Right forelimb (tissue), 1 donor: ENCODE measurements at regions not wholly inside any gene's neighbourhood (a gene's known extent, or its start where the extent isn't known, plus 50 kb on each side); places are given as distances from the start of the nearest gene placed in this dataset.
A peak's percentile ranks its signal among the peaks of the same experiment; 100 is the strongest.
"Not testable (repeated sequence)": the region's sequence is repeated elsewhere in the genome, so short reads cannot be mapped to it uniquely, and the experiment has no call there.

Experiments used
- DNase-seq: peaks from one replicate; pipeline ENCODE4 v3.0.0-alpha.2; 2018

GRCh38 chr5:56412601-56413379, 179.7 kb upstream of the ANKRD55 start:
- DNase-seq = no peak

- no peak for DNase-seq
These were observed 177.6 kb upstream of the ANKRD55 start for GRCh38 chr5:56410696-56411095.

- DNase-seq = peak; percentile 54
These were observed 176.4 kb upstream of the ANKRD55 start for GRCh38 chr5:56409331-56410190.

GRCh38 chr5:56406838-56407237, 173.7 kb upstream of the ANKRD55 start:
- DNase-seq = no peak

GRCh38 chr5:56406221-56406620, 173.1 kb upstream of the ANKRD55 start:
- DNase-seq = no peak

- no peak for DNase-seq
These were observed 172.2 kb upstream of the ANKRD55 start for GRCh38 chr5:56405116-56405908.

GRCh38 chr5:56402266-56403220, 169.4 kb upstream of the ANKRD55 start:
- no peak for DNase-seq

- DNase-seq = not testable (repeated sequence)
These were observed 164.7 kb upstream of the ANKRD55 start for GRCh38 chr5:56397796-56398195.

GRCh38 chr5:56396634-56397033, 163.5 kb upstream of the ANKRD55 start:
- no peak for DNase-seq

GRCh38 chr5:56389261-56389660, 156.1 kb upstream of the ANKRD55 start:
- no peak for DNase-seq

GRCh38 chr5:56388229-56388985, 155.3 kb upstream of the ANKRD55 start:
- no peak for DNase-seq

- no peak for DNase-seq
These were observed 152.9 kb upstream of the ANKRD55 start for GRCh38 chr5:56386046-56386445.

- DNase-seq = no peak
These were observed 151.1 kb upstream of the ANKRD55 start for GRCh38 chr5:56384186-56384585.

- no peak for DNase-seq
These were observed 150.6 kb upstream of the ANKRD55 start for GRCh38 chr5:56383761-56384160.

GRCh38 chr5:56382896-56383295, 149.8 kb upstream of the ANKRD55 start:
- no peak for DNase-seq

GRCh38 chr5:56377573-56377972, 144.4 kb upstream of the ANKRD55 start:
- DNase-seq = no peak

GRCh38 chr5:56376128-56376527, 143.0 kb upstream of the ANKRD55 start:
- no peak for DNase-seq

- DNase-seq = no peak
These were observed 141.9 kb upstream of the ANKRD55 start for GRCh38 chr5:56375011-56375410.

GRCh38 chr5:56372491-56372890, 139.4 kb upstream of the ANKRD55 start:
- DNase-seq = not testable (repeated sequence)

- no peak for DNase-seq
These were observed 136.3 kb upstream of the ANKRD55 start for GRCh38 chr5:56369361-56369811.

GRCh38 chr5:56367748-56368147, 134.6 kb upstream of the ANKRD55 start:
- DNase-seq = no peak
